Effector memory CD8-positive, alpha-beta T cell (primary cell): ENCODE measurements at regions not wholly inside any gene's neighbourhood (a gene's known extent, or its start where the extent isn't known, plus 50 kb on each side); places are given as distances from the start of the nearest gene placed in this dataset.

Source experiments
- ATAC-seq: fragments of 150-1000 bp; cut with Tn5 transposase; replicated peaks from 2 replicates; pipeline ENCODE4 v1.10.0; 2021; ENCODE audit warnings: mild to moderate bottlenecking, moderate library complexity
- DNase-seq, 3 experiments: peaks; one replicate each; pipeline ENCODE4 v3.0.0; 2021
- H3K27ac Mint-ChIP-seq, 2 donors: one replicate each; pipeline ENCODE4 v1.8.0; 2022; ENCODE audit warnings: mild to moderate bottlenecking in 2 of 2, mixed read lengths in 2 of 2, moderate library complexity in 2 of 2
- H3K27me3 Mint-ChIP-seq, 2 donors: one replicate each; pipeline ENCODE4 v1.8.0; 2022; ENCODE audit warnings: mixed read lengths in 2 of 2
- H3K36me3 Mint-ChIP-seq: one replicate; pipeline ENCODE4 v1.8.0; 2022; ENCODE audit warnings: mild to moderate bottlenecking, moderate library complexity, mixed read lengths; ENCODE audit not compliant: insufficient read depth
- H3K4me1 Mint-ChIP-seq, 2 donors: one replicate each; pipeline ENCODE4 v1.8.0; 2022; ENCODE audit warnings: low read depth in 2 of 2, mixed read lengths in 2 of 2
- H3K4me3 Mint-ChIP-seq, 2 donors: one replicate each; pipeline ENCODE4 v1.8.0; 2022; ENCODE audit warnings: mild to moderate bottlenecking in 2 of 2, mixed read lengths in 2 of 2, moderate library complexity in 2 of 2
- H3K9me3 Mint-ChIP-seq, 2 donors: one replicate each; pipeline ENCODE4 v1.8.0; 2022; ENCODE audit warnings: mixed read lengths in 2 of 2

DNA sequence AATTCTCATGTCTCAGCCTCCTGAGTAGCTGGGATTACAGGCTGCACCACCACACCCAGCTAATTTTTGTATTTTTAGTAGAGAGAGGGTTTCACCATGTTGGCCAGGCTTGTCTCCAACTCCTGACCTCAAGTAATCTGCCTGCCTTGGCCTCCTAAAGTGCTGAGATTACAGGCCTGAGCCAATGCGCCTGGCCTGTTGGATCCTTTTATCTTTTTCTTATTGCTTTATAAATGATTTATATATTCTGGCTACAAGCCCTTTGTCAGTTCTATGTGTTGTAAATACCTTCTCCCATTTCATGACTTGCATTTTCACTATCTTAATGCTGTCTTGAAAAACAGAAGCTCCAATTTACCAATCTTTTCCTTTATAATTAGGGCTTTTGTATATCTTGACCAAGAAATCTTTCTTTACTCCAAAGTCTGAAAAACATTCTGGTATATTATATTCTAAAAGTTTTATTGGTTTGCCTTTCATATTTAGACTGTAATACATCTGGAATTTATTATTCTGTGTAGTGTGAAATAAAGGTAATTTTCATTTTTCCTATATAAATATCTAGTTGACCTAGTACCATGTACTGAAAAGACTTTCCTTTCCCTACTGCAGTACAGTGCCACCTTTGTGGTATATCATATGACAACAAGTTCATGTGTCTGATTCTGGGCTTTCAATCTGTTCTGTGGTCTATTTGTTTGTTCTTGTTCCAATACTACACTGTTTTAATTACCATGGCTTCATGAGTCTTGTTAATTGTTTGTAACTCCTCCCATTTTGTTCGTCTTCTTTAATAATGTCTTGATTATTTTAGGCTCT lies 52.9 kb upstream of the RNU6-1 start:
- no peaks in the 10 kb centered on the region for H3K9me3 Mint-ChIP-seq
- no peak for DNase-seq

GRCh38 chr15:67895237-67895636 lies 55.4 kb upstream of the RNU6-1 start:
- H3K36me3 Mint-ChIP-seq = no peaks in the 10 kb centered on the region
- no peak for DNase-seq
- H3K27ac Mint-ChIP-seq = no peak overlapping the region
- ATAC-seq = no peak
- H3K27me3 Mint-ChIP-seq = peaks cover 15 to 18% of the 10 kb centered on the region in 2 donors
- no peaks in the 10 kb centered on the region for H3K9me3 Mint-ChIP-seq
- no peak overlapping the region for H3K4me3 Mint-ChIP-seq
- no peaks in the 10 kb centered on the region for H3K4me1 Mint-ChIP-seq

More for the DNA sequence above, 52.9 kb upstream of the RNU6-1 start:
- no peak for ATAC-seq
- no peaks in the 10 kb centered on the region for H3K36me3 Mint-ChIP-seq
- H3K4me1 Mint-ChIP-seq = no peaks in the 10 kb centered on the region
- no peak overlapping the region for H3K4me3 Mint-ChIP-seq
- H3K27ac Mint-ChIP-seq = no peak overlapping the region
- peaks cover 37 to 43% of the 10 kb centered on the region in 2 donors for H3K27me3 Mint-ChIP-seq

GRCh38 chr15:67897646-67898339 lies 57.9 kb upstream of the RNU6-1 start:
- DNase-seq (no peak), ATAC-seq (no peak)
- H3K27ac Mint-ChIP-seq = no peak overlapping the region
- no peaks in the 10 kb centered on the region for H3K27me3 Mint-ChIP-seq
- no peaks in the 10 kb centered on the region for H3K9me3 Mint-ChIP-seq
- no peaks in the 10 kb centered on the region for H3K36me3 Mint-ChIP-seq
- no peaks in the 10 kb centered on the region for H3K4me1 Mint-ChIP-seq
- no peak overlapping the region for H3K4me3 Mint-ChIP-seq

DNA sequence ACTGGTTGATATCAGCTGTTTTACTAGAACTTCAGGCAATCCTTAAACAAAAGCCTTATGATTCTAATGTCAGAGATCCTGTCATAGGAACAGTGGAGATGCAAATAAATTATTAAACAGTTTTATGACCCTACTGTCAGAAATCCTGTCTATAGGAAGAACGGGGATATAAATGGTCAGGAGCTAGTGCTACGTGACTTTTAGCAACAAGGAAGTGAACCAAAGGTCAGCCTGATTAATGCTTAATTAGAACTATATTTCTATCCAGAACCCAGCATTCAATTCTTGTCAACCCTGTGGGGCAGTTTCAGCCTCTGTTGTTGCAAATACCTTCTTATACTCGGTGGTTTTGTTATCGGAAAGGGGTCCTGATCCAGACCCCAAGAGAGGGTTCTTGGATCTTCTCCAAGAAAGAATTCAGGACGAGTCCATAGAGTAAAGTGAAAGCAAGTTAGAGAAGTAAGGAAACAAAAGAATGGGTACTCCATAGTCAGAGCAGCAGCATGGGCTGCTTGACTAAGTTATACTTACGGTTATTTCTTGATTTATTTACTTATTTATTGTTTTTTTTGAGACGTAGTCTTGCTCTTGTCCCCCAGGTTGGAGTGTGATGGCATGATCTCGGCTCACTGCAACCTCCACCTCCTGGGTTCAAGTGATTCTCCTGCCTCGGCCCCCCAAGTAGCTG lies 59.9 kb upstream of the RNU6-1 start:
- ATAC-seq (no peak), DNase-seq (no peak)

GRCh38 chr15:67900621-67901147 lies 60.8 kb upstream of the RNU6-1 start:
- H3K27me3 Mint-ChIP-seq = peaks cover 4 to 8% of the 10 kb centered on the region in 2 donors
- DNase-seq = no peak
- H3K27ac Mint-ChIP-seq = no peak overlapping the region
- H3K9me3 Mint-ChIP-seq = no peaks in the 10 kb centered on the region
- no peaks in the 10 kb centered on the region for H3K4me1 Mint-ChIP-seq
- H3K4me3 Mint-ChIP-seq = no peak overlapping the region
- no peak for ATAC-seq
- H3K36me3 Mint-ChIP-seq = no peaks in the 10 kb centered on the region

More for the DNA sequence above, 59.9 kb upstream of the RNU6-1 start:
- Mint-ChIP-seq H3K27me3 (peaks cover 0 to 8% of the 10 kb centered on the region in 2 donors), H3K27ac (no peak overlapping the region), H3K36me3 (no peaks in the 10 kb centered on the region), H3K4me3 (no peak overlapping the region), H3K4me1 (no peaks in the 10 kb centered on the region), H3K9me3 (no peaks in the 10 kb centered on the region)

DNA sequence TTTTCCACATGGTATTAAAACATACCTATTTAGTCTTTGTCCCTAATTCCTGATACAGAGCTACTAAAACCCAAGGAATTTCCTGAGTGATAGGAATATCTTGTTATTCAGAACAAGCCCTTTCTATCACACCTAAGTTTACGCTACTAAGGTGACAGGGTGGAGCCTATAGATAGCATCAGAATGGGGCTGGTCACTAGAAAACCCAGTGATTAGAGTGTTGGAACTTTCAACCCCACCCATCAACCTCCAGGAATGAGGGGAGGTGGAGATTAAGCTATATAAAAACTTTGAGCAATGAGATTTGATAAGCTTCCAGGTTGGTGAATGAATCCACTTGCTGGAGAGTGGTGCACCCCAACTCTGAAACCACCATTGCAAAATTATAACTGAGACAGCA lies 62.1 kb upstream of the RNU6-1 start:
- H3K27me3 Mint-ChIP-seq = peaks cover 12 to 17% of the 10 kb centered on the region in 2 donors
- no peaks in the 10 kb centered on the region for H3K4me1 Mint-ChIP-seq
- H3K27ac Mint-ChIP-seq = no peak overlapping the region
- H3K4me3 Mint-ChIP-seq = no peak overlapping the region
- no peak for DNase-seq
- no peaks in the 10 kb centered on the region for H3K36me3 Mint-ChIP-seq
- ATAC-seq = no peak
- H3K9me3 Mint-ChIP-seq = no peaks in the 10 kb centered on the region

DNA sequence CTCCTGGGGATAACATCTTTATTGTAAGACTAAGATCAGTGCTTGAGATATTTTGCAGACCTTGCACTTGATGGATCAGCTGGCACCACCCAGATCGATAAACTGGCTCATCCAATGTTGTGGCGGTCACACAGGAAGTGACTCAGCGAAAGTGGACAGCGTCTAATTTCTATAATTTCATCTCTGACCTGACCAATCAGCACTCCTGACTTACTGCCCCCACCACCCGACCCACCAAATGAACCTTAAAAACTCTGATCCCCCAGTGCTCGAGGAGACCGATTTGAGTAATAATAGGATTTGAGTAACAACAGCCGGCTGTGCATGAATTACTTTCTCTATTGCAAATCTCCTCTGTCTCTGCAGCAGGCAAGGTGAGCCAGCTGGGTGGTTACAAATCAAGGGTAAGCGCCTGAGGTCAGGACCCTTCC lies 62.7 kb upstream of the RNU6-1 start:
- no peaks in the 10 kb centered on the region for H3K9me3 Mint-ChIP-seq
- H3K36me3 Mint-ChIP-seq = no peaks in the 10 kb centered on the region
- ATAC-seq = no peak
- H3K27me3 Mint-ChIP-seq = peaks cover 18 to 23% of the 10 kb centered on the region in 2 donors
- no peak overlapping the region for H3K27ac Mint-ChIP-seq
- DNase-seq = no peak
- no peak overlapping the region for H3K4me3 Mint-ChIP-seq
- no peaks in the 10 kb centered on the region for H3K4me1 Mint-ChIP-seq

- H3K27ac Mint-ChIP-seq = no peak overlapping the region
- H3K4me3 Mint-ChIP-seq = no peak overlapping the region
- no peaks in the 10 kb centered on the region for H3K9me3 Mint-ChIP-seq
These were observed 63.9 kb upstream of the RNU6-1 start for GRCh38 chr15:67903708-67904107.

GRCh38 chr15:67905628-67906027 lies 65.8 kb upstream of the RNU6-1 start:
- no peak for DNase-seq
- Mint-ChIP-seq H3K27me3 (peaks cover 28 to 32% of the 10 kb centered on the region in 2 donors), H3K36me3 (no peaks in the 10 kb centered on the region), H3K4me3 (no peak overlapping the region), H3K4me1 (no peaks in the 10 kb centered on the region), H3K27ac (no peak overlapping the region), H3K9me3 (peaks cover 0 to 2% of the 10 kb centered on the region in 2 donors)
- ATAC-seq = no peak

More at GRCh38 chr15:67903708-67904107, 63.9 kb upstream of the RNU6-1 start:
- H3K4me1 Mint-ChIP-seq = no peaks in the 10 kb centered on the region
- peaks cover 27 to 32% of the 10 kb centered on the region in 2 donors for H3K27me3 Mint-ChIP-seq
- ATAC-seq (no peak), DNase-seq (no peak)
- no peaks in the 10 kb centered on the region for H3K36me3 Mint-ChIP-seq

GRCh38 chr15:67906382-67906781 lies 66.5 kb upstream of the RNU6-1 start:
- Mint-ChIP-seq H3K9me3 (peaks cover 0 to 2% of the 10 kb centered on the region in 2 donors), H3K4me3 (no peak overlapping the region), H3K36me3 (no peaks in the 10 kb centered on the region), H3K27me3 (peaks cover 28 to 32% of the 10 kb centered on the region in 2 donors), H3K27ac (no peak overlapping the region), H3K4me1 (no peaks in the 10 kb centered on the region)
- DNase-seq (no peak), ATAC-seq (no peak)

DNA sequence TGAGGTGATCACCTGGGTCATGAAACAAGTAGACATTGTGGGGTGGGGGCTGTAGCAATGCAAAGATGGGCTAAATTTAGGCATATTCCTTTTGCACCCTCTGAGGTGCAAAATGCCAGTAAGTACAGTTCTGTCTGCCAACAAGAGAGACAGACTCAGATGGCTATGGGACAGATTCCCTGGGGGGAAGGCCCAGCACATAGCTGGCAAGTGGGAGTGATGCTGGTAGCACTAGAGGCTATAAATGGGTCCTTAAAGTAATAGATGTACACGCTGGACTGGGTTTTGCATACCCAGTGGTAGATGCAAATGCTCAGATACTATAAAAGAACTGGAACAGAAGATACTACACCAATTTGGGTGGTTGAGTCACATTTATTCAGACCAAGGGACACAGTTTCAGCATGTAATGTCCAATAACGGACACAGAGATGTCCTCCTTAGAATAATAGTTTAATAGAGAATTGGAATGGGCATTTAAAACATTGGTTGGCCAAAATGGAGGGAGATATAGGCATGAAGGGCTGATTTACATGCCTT lies 67.4 kb upstream of the RNU6-1 start:
- ATAC-seq (no peak), DNase-seq (no peak)
- Mint-ChIP-seq H3K27me3 (peaks cover 28 to 32% of the 10 kb centered on the region in 2 donors), H3K9me3 (peaks cover 0 to 2% of the 10 kb centered on the region in 2 donors), H3K4me1 (no peaks in the 10 kb centered on the region), H3K4me3 (no peak overlapping the region), H3K36me3 (no peaks in the 10 kb centered on the region), H3K27ac (no peak overlapping the region)

GRCh38 chr15:67908756-67909155 lies 68.9 kb upstream of the RNU6-1 start:
- H3K4me3 Mint-ChIP-seq = no peak overlapping the region
- H3K4me1 Mint-ChIP-seq = no peaks in the 10 kb centered on the region
- no peaks in the 10 kb centered on the region for H3K36me3 Mint-ChIP-seq
- ATAC-seq (no peak), DNase-seq (no peak)
- peaks cover 28 to 32% of the 10 kb centered on the region in 2 donors for H3K27me3 Mint-ChIP-seq
- H3K27ac Mint-ChIP-seq = no peak overlapping the region
- peaks cover 0 to 2% of the 10 kb centered on the region in 2 donors for H3K9me3 Mint-ChIP-seq

DNA sequence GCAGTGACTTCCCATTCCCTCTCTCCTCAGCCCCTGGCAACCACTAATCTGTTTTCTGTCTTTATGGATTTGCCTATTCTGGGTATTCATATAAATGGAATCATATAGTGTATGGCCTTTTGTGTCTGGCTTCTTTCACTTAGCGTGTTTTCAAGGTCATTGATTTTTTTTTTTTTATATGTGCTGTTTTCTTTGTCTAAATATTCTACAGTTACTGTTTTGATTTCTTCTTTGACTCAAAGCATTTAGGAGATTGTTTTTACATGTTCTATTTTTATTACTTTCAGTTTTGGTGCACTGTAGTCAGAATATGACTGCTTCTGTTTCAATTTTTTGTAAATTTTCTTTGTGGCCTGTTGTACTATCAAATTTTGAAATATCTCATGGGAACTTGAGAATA lies 71.9 kb upstream of the RNU6-1 start:
- peaks cover 17 to 32% of the 10 kb centered on the region in 2 donors for H3K27me3 Mint-ChIP-seq
- H3K27ac Mint-ChIP-seq = no peak overlapping the region
- H3K9me3 Mint-ChIP-seq = peaks cover 0 to 2% of the 10 kb centered on the region in 2 donors
- DNase-seq (no peak), ATAC-seq (no peak)
- H3K4me1 Mint-ChIP-seq = no peaks in the 10 kb centered on the region
- no peaks in the 10 kb centered on the region for H3K36me3 Mint-ChIP-seq
- no peak overlapping the region for H3K4me3 Mint-ChIP-seq
